K562 (cell line): ENCODE measurements at regions not wholly inside any gene's neighbourhood (a gene's known extent, or its start where the extent isn't known, plus 50 kb on each side); places are given as distances from the start of the nearest gene placed in this dataset.
A peak's percentile ranks its signal among the peaks of the same experiment; 100 is the strongest.

Experiments
- ATAC-seq: fragments of 200-7000 bp; cut with Tn5 transposase; 3 replicates; pipeline ENCODE4 v1.9.1; 2020; ENCODE audit warnings: moderate library complexity
- BruUV-seq: library from RNA; stranded (reverse); fragments of 400-500 nt; replicated peaks from 2 replicates; lab custom pipeline; 2021; lab: Mats Ljungman, UMichigan
- CTCF ChIA-PET: fragments of 300-600 bp; formaldehyde crosslinking; extraction: SDS; loops from one replicate; lab custom pipeline; 2021; ENCODE audit warnings: low intra/inter-chr PET ratio; lab: Yijun Ruan, JAX
- POLR2A ChIA-PET: fragments of 300-600, 350-650 bp; sonication (Branson Sonifier 250); formaldehyde crosslinking; extraction: SDS; loops from one replicate; lab custom pipeline; 2021; ENCODE audit warnings: antibody characterized with exemption, inconsistent platforms; lab: Yijun Ruan, JAX
- DNase-seq, 4 experiments: peaks; one replicate each; pipeline versions ENCODE4 v3.0.0 to v3.0.0-alpha.2; 2011 to 2018; ENCODE audit warnings: low spot score in 3 of 4, mixed read lengths in 3 of 4; ENCODE audit errors: extremely low read depth in 1 of 4
- FAIRE-seq: peaks from 2 replicates; lab custom pipeline; 2011; peaks lifted over from hg19 to GRCh38; lab: Jason Lieb, UNC
- H2AFZ ChIP-seq: 2 replicates; pipeline ENCODE4 v1.6.0; 2011; ENCODE audit warnings: low read depth, low read length, control low read depth, inconsistent platforms
- H3K27ac ChIP-seq: fragments of 200-600 bp; 3 replicates; pipeline ENCODE4 v1.8.0; 2011; ENCODE audit warnings: low read depth, mild to moderate bottlenecking, control low read depth, inconsistent platforms, low read length, moderate library complexity, mixed read lengths; ENCODE audit errors: extremely low read depth
- H3K27me3 ChIP-seq, 2 experiments: fragments of 300-600 bp in 1 of 2; 2 replicates in 1 of 2; 3 replicates in 1 of 2; pipeline versions ENCODE4 v1.6.0 to v1.8.0; 2011; ENCODE audit warnings: inconsistent platforms in 2 of 2, low read length in 2 of 2, mild to moderate bottlenecking in 1 of 2, mixed read lengths in 1 of 2, moderate library complexity in 1 of 2; ENCODE audit not compliant: control insufficient read depth in 2 of 2, insufficient read depth in 2 of 2
- H3K36me3 ChIP-seq: fragments of 300-600 bp; 3 replicates; pipeline ENCODE4 v1.8.0; 2011; ENCODE audit warnings: mild to moderate bottlenecking, low read length, inconsistent platforms; ENCODE audit not compliant: control insufficient read depth, insufficient read depth
- H3K4me1 ChIP-seq, 2 experiments: fragments of 200-600 bp in 1 of 2; replicated peaks in 1 of 2; 2 replicates in 1 of 2; 3 replicates in 1 of 2; pipeline versions ENCODE4 v1.5.1 to v1.8.0; 2011; ENCODE audit warnings: inconsistent platforms in 2 of 2, low read length in 2 of 2, mild to moderate bottlenecking in 1 of 2, mixed read lengths in 1 of 2, moderate library complexity in 1 of 2; ENCODE audit not compliant: control insufficient read depth in 2 of 2, insufficient read depth in 2 of 2
- H3K4me2 ChIP-seq: 2 replicates; pipeline ENCODE4 v1.6.1; 2011; ENCODE audit warnings: low read length, control low read depth, inconsistent platforms, mixed read lengths; ENCODE audit not compliant: insufficient read depth
- H3K4me3 ChIP-seq: fragments of 200-600 bp; sonication (generic), shearing (Covaris generic); 2 replicates; pipeline ENCODE4 v1.5.1; 2016; ENCODE audit warnings: control low read depth, inconsistent platforms
- H3K79me2 ChIP-seq: fragments of 200-600 bp; 3 replicates; pipeline ENCODE4 v1.8.0; 2011; ENCODE audit warnings: low read length, inconsistent platforms; ENCODE audit not compliant: control insufficient read depth, insufficient read depth
- H3K9ac ChIP-seq, 2 experiments: 2 replicates each; pipeline versions ENCODE4 v1.6.0 to v1.6.1; 2011; ENCODE audit warnings: low read depth in 2 of 2, low read length in 2 of 2, control low read depth in 1 of 2, inconsistent platforms in 1 of 2, mild to moderate bottlenecking in 1 of 2, mixed read lengths in 1 of 2; ENCODE audit not compliant: insufficient read depth in 1 of 2
- H3K9me1 ChIP-seq: one replicate; pipeline ENCODE4 v1.6.0; 2011; ENCODE audit warnings: inconsistent platforms, mild to moderate bottlenecking, low read length, moderate library complexity; ENCODE audit not compliant: control insufficient read depth, insufficient read depth
- H3K9me3 ChIP-seq: replicated peaks from 2 replicates; pipeline ENCODE4 v1.5.1; 2011; ENCODE audit warnings: low read depth, low read length, inconsistent platforms; ENCODE audit not compliant: control insufficient read depth, insufficient read depth
- H4K20me1 ChIP-seq: replicated peaks from 2 replicates; pipeline ENCODE4 v1.6.1; 2011; ENCODE audit warnings: low read length, inconsistent platforms, mixed read lengths; ENCODE audit not compliant: control insufficient read depth, insufficient read depth
- CBX1 ChIP-seq: sonication (generic); IDR thresholded peaks from 2 replicates; pipeline ENCODE4 v1.6.1; 2016; ENCODE audit warnings: antibody characterized with exemption, low read depth, mild to moderate bottlenecking
- HNRNPLL ChIP-seq: fragments of 200-400 bp; formaldehyde crosslinking; IDR thresholded peaks from 2 replicates; pipeline ENCODE4 v1.6.1; 2017; ENCODE audit warnings: low read length, low read depth, mild to moderate bottlenecking; ENCODE audit not compliant: poor library complexity, severe bottlenecking
- NFIC ChIP-seq: fragments of 450-650 bp; IDR thresholded peaks from 2 replicates; pipeline ENCODE4 v1.6.1; 2017; ENCODE audit warnings: mild to moderate bottlenecking, inconsistent platforms
- NFIX ChIP-seq: fragments of 250-450 bp; sonication (Bioruptor Pico); IDR thresholded peaks from 2 replicates; pipeline ENCODE4 v1.4.0; 2020; ENCODE audit warnings: low read depth, mild to moderate bottlenecking, moderate library complexity
- NUFIP1 ChIP-seq: fragments of 450-650 bp; IDR thresholded peaks from 2 replicates; pipeline ENCODE4 v1.6.1; 2018; ENCODE audit not compliant: partially characterized antibody
- TCF3 ChIP-seq: sonication (generic); formaldehyde crosslinking; IDR thresholded peaks from 2 replicates; pipeline ENCODE4 v1.4.0; 2020; ENCODE audit warnings: mild to moderate bottlenecking, missing genetic modification reagents
- THRAP3 ChIP-seq: fragments of 450-650 bp; IDR thresholded peaks from 2 replicates; pipeline ENCODE4 v1.6.1; 2016; ENCODE audit warnings: mild to moderate bottlenecking, inconsistent platforms, borderline replicate concordance
- ZC3H8 ChIP-seq: fragments of 450-650 bp; IDR thresholded peaks from 2 replicates; pipeline ENCODE4 v1.6.1; 2017
- ZNF77 ChIP-seq: fragments of 250-450 bp; sonication (Bioruptor Pico); IDR thresholded peaks from 2 replicates; pipeline ENCODE4 v1.5.0; 2020
- WGBS: fragments of 100-300 bp; shearing (Covaris generic); methylation state at CpG from one replicate; pipeline ENCODE4 v1.1.6; 2016; ENCODE audit warnings: low coverage, mixed read lengths; ENCODE audit not compliant: insufficient coverage; ENCODE audit errors: missing lambda C conversion rate; 5-methylcytosine and 5-hydroxymethylcytosine counted together
- in situ Hi-C: fragments of 300-500 bp; cut with MboI; formaldehyde crosslinking; loops from 4 replicates; pipeline ENCODE4 v1.15.0; 2018; ENCODE audit warnings: inconsistent platforms, mixed read lengths
- intact Hi-C: fragments of 100-400 bp; cut with micrococcal nuclease; formaldehyde crosslinking; loops from 2 replicates; pipeline ENCODE4 v1.14.2; 2022
- TF ChIP-seq, protein P1 (sequence below): fragments of 250-450 bp; sonication (Bioruptor Pico); IDR thresholded peaks from 2 replicates; pipeline ENCODE4 v1.8.0; 2022; ENCODE audit warnings: inconsistent platforms, mild to moderate bottlenecking, moderate library complexity, borderline replicate concordance
- TF ChIP-seq, protein P2 (sequence below): sonication (generic); formaldehyde crosslinking; IDR thresholded peaks from 2 replicates; pipeline ENCODE4 v1.8.0; 2022; ENCODE audit warnings: mild to moderate bottlenecking, missing genetic modification reagents, borderline replicate concordance
- TF ChIP-seq, protein P3 (sequence below), 2 experiments: IDR thresholded peaks; 2 replicates each; pipeline ENCODE4 v1.6.1; 2012; ENCODE audit warnings: improper control_type of control experiment in 2 of 2, low read depth in 2 of 2, low read length in 2 of 2, borderline replicate concordance in 1 of 2
- TF ChIP-seq, protein P4 (sequence below): fragments of 450-650 bp; IDR thresholded peaks from 2 replicates; pipeline ENCODE4 v1.6.1; 2018; ENCODE audit not compliant: partially characterized antibody

DNA sequence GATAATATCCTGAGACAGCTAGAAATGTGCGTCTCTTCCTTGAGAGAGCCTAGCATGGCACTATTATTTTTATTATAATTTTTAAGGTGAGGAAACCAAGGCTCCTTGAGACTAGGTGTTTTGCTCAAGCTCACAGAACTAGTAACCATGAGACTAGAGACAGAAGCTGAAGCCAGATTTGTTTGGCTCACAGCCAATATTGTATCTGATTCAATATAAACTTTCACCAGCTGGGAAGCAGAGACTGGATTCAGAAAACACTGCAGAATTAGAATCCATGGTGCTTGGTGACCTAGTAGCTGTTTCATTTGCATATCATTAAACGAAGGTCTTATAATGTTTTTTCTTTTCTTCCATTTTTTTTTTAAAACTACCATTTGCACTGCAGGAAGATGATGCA, 64.4 kb downstream of the DNAJB9 start:
- no peak overlapping the region for H2AFZ ChIP-seq
- H3K79me2 ChIP-seq: no peaks in the 10 kb centered on the region
- POLR2A ChIA-PET: no interaction called here
- 0% methylated on average over 2 of the region's 2 CpGs for WGBS
- CTCF ChIA-PET: interaction anchor here (0.6 kb wide), 1 partner anchor 12 kb away, joined by 3 read pairs; no protein-coding TSS in a partner anchor
- TF ChIP-seq CBX1 (no peak), ZC3H8 (no peak), TCF3 (CRISPR knock-in tag) (no peak), NUFIP1 (no peak), ZNF77 (CRISPR knock-in tag) (no peak), HNRNPLL (no peak), THRAP3 (no peak), NFIC (peak; percentile 79), NFIX (peak; percentile 44; the same call in 1 of the 2 replicates)
- TF ChIP-seq, protein P1, sequence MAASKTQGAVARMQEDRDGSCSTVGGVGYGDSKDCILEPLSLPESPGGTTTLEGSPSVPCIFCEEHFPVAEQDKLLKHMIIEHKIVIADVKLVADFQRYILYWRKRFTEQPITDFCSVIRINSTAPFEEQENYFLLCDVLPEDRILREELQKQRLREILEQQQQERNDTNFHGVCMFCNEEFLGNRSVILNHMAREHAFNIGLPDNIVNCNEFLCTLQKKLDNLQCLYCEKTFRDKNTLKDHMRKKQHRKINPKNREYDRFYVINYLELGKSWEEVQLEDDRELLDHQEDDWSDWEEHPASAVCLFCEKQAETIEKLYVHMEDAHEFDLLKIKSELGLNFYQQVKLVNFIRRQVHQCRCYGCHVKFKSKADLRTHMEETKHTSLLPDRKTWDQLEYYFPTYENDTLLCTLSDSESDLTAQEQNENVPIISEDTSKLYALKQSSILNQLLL: no peak
- TF ChIP-seq, protein P2, sequence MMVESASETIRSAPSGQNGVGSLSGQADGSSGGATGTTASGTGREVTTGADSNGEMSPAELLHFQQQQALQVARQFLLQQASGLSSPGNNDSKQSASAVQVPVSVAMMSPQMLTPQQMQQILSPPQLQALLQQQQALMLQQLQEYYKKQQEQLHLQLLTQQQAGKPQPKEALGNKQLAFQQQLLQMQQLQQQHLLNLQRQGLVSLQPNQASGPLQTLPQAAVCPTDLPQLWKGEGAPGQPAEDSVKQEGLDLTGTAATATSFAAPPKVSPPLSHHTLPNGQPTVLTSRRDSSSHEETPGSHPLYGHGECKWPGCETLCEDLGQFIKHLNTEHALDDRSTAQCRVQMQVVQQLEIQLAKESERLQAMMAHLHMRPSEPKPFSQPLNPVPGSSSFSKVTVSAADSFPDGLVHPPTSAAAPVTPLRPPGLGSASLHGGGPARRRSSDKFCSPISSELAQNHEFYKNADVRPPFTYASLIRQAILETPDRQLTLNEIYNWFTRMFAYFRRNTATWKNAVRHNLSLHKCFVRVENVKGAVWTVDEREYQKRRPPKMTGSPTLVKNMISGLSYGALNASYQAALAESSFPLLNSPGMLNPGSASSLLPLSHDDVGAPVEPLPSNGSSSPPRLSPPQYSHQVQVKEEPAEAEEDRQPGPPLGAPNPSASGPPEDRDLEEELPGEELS (CRISPR knock-in tag): no peak
- TF ChIP-seq, protein P3, sequence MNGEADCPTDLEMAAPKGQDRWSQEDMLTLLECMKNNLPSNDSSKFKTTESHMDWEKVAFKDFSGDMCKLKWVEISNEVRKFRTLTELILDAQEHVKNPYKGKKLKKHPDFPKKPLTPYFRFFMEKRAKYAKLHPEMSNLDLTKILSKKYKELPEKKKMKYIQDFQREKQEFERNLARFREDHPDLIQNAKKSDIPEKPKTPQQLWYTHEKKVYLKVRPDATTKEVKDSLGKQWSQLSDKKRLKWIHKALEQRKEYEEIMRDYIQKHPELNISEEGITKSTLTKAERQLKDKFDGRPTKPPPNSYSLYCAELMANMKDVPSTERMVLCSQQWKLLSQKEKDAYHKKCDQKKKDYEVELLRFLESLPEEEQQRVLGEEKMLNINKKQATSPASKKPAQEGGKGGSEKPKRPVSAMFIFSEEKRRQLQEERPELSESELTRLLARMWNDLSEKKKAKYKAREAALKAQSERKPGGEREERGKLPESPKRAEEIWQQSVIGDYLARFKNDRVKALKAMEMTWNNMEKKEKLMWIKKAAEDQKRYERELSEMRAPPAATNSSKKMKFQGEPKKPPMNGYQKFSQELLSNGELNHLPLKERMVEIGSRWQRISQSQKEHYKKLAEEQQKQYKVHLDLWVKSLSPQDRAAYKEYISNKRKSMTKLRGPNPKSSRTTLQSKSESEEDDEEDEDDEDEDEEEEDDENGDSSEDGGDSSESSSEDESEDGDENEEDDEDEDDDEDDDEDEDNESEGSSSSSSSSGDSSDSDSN (IDR thresholded peaks at IDR 0.05; ENCODE audit: borderline replicate concordance in 1 of 2, low read depth in 2 of 2, low read length in 2 of 2): no peak
- TF ChIP-seq, protein P4, sequence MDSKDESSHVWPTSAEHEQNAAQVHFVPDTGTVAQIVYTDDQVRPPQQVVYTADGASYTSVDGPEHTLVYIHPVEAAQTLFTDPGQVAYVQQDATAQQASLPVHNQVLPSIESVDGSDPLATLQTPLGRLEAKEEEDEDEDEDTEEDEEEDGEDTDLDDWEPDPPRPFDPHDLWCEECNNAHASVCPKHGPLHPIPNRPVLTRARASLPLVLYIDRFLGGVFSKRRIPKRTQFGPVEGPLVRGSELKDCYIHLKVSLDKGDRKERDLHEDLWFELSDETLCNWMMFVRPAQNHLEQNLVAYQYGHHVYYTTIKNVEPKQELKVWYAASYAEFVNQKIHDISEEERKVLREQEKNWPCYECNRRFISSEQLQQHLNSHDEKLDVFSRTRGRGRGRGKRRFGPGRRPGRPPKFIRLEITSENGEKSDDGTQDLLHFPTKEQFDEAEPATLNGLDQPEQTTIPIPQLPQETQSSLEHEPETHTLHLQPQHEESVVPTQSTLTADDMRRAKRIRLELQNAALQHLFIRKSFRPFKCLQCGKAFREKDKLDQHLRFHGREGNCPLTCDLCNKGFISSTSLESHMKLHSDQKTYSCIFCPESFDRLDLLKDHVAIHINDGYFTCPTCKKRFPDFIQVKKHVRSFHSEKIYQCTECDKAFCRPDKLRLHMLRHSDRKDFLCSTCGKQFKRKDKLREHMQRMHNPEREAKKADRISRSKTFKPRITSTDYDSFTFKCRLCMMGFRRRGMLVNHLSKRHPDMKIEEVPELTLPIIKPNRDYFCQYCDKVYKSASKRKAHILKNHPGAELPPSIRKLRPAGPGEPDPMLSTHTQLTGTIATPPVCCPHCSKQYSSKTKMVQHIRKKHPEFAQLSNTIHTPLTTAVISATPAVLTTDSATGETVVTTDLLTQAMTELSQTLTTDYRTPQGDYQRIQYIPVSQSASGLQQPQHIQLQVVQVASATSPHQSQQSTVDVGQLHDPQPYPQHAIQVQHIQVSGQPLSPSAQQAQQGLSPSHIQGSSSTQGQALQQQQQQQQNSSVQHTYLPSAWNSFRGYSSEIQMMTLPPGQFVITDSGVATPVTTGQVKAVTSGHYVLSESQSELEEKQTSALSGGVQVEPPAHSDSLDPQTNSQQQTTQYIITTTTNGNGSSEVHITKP: no peak
- ATAC-seq (no peak), DNase-seq (no peak), FAIRE-seq (no peak)
- H4K20me1 ChIP-seq: no peaks in the 10 kb centered on the region
- 0 out of 5 replicates have a peak, but pooled peaks cover 0 to 4% of the 10 kb centered on the region in 2 experiments for H3K27me3 ChIP-seq
- H3K9me3 ChIP-seq: no peaks in the 10 kb centered on the region
- no peak overlapping the region for H3K4me3 ChIP-seq
- no peak overlapping the region for H3K27ac ChIP-seq
- no peak overlapping the region for H3K9ac ChIP-seq
- intact Hi-C loops (no loop called here), in situ Hi-C loops (no loop called here)
- H3K4me1 ChIP-seq: no peaks in the 10 kb centered on the region
- H3K9me1 ChIP-seq: no peaks in the 10 kb centered on the region
- H3K36me3 ChIP-seq: no peaks in the 10 kb centered on the region
- BruUV-seq: no TSS peak
- H3K4me2 ChIP-seq: no peak overlapping the region
